Endothelial cell of umbilical vein (primary cell): ENCODE measurements at regions not wholly inside any gene's neighbourhood (a gene's known extent, or its start where the extent isn't known, plus 50 kb on each side); places are given as distances from the start of the nearest gene placed in this dataset.

ENCODE experiments used
- BruUV-seq: library from RNA; stranded (reverse); fragments of 400-500 nt; replicated peaks from 2 replicates; lab custom pipeline; 2021; lab: Mats Ljungman, UMichigan
- CTCF ChIA-PET: fragments of 300-600, 350-600 bp; sonication (Branson Sonifier 250); formaldehyde crosslinking; loops from one replicate; lab custom pipeline; 2021; ENCODE audit warnings: antibody characterized with exemption, inconsistent platforms; lab: Charles Lee
- POLR2A ChIA-PET: fragments of 300-600, 350-600 bp; sonication (Branson Sonifier 250); formaldehyde crosslinking; loops from one replicate; lab custom pipeline; 2021; ENCODE audit warnings: antibody characterized with exemption, inconsistent platforms; lab: Charles Lee
- DNase-seq: peaks from one replicate; pipeline ENCODE4 v3.0.0-alpha.2; 2011; ENCODE audit warnings: low read depth, low spot score
- FAIRE-seq: peaks from 2 replicates; lab custom pipeline; 2011; peaks lifted over from hg19 to GRCh38; lab: Jason Lieb, UNC
- H2AFZ ChIP-seq: 2 replicates; pipeline ENCODE4 v1.6.0; 2012; ENCODE audit warnings: low read depth, low read length, control low read depth, inconsistent platforms
- H3K27ac ChIP-seq: 2 replicates; pipeline ENCODE4 v1.5.1; 2011; ENCODE audit warnings: low read depth, mild to moderate bottlenecking, control low read depth, low read length, moderate library complexity; ENCODE audit not compliant: insufficient read depth
- H3K27me3 ChIP-seq, 2 experiments: 2 replicates each; pipeline versions ENCODE4 v1.6.0 to v1.6.1; 2011; ENCODE audit warnings: low read length in 2 of 2, mixed read lengths in 1 of 2; ENCODE audit not compliant: control insufficient read depth in 2 of 2, insufficient read depth in 2 of 2
- H3K36me3 ChIP-seq, 2 experiments: 2 replicates in 1 of 2; 3 replicates in 1 of 2; pipeline ENCODE4 v1.5.1; 2011; ENCODE audit warnings: low read length in 2 of 2, mild to moderate bottlenecking in 1 of 2, moderate library complexity in 1 of 2; ENCODE audit not compliant: control insufficient read depth in 2 of 2, insufficient read depth in 2 of 2; ENCODE audit errors: extremely low read depth in 1 of 2
- H3K4me1 ChIP-seq: 3 replicates; pipeline ENCODE4 v1.5.1; 2011; ENCODE audit warnings: mild to moderate bottlenecking, low read length; ENCODE audit not compliant: control insufficient read depth, insufficient read depth; ENCODE audit errors: extremely low read depth
- H3K4me2 ChIP-seq: 2 replicates; pipeline ENCODE4 v1.6.1; 2011; ENCODE audit warnings: low read length, control low read depth, mixed read lengths; ENCODE audit not compliant: insufficient read depth
- H3K4me3 ChIP-seq, 3 experiments: fragments of 200-600 bp in 1 of 3; sonication (generic), shearing (Covaris generic) in 1 of 3; replicated peaks in 1 of 3; 2 replicates each; pipeline ENCODE4 v1.5.1; 2011 to 2016; ENCODE audit warnings: control low read depth in 3 of 3, low read length in 3 of 3, mild to moderate bottlenecking in 2 of 3, inconsistent platforms in 1 of 3, low read depth in 1 of 3, moderate library complexity in 1 of 3; ENCODE audit not compliant: insufficient read depth in 1 of 3
- H3K79me2 ChIP-seq: 2 replicates; pipeline ENCODE4 v1.6.0; 2012; ENCODE audit warnings: low read length, inconsistent platforms; ENCODE audit not compliant: control insufficient read depth, insufficient read depth
- H3K9ac ChIP-seq: replicated peaks from 2 replicates; pipeline ENCODE3; 2011; ENCODE audit warnings: low read length, control low read depth; ENCODE audit not compliant: insufficient read depth; ENCODE audit errors: extremely low read depth
- H3K9me1 ChIP-seq: replicated peaks from 3 replicates; pipeline ENCODE4 v1.6.0; 2011; ENCODE audit warnings: mild to moderate bottlenecking, low read length; ENCODE audit not compliant: control insufficient read depth, insufficient read depth; ENCODE audit errors: extremely low read depth
- H3K9me3 ChIP-seq: replicated peaks from 2 replicates; pipeline ENCODE4 v1.5.1; 2012; ENCODE audit warnings: low read length, inconsistent platforms; ENCODE audit not compliant: control insufficient read depth, insufficient read depth
- H4K20me1 ChIP-seq: replicated peaks from 2 replicates; pipeline ENCODE3; 2011; ENCODE audit warnings: mild to moderate bottlenecking, low read length; ENCODE audit not compliant: control insufficient read depth, insufficient read depth; ENCODE audit errors: extremely low read depth
- CTCF ChIP-seq, 2 donors: IDR thresholded peaks; 1 replicate in 1 of 2; 2 replicates in 1 of 2; pipeline ENCODE4 v1.5.1; 2011; ENCODE audit warnings: low read length in 2 of 2, mild to moderate bottlenecking in 2 of 2, moderate library complexity in 2 of 2, control low read depth in 1 of 2, inconsistent platforms in 1 of 2, low read depth in 1 of 2; ENCODE audit not compliant: insufficient read depth in 1 of 2; ENCODE audit errors: extremely low read depth in 1 of 2
- EZH2 ChIP-seq: IDR thresholded peaks from 2 replicates; pipeline ENCODE4 v1.6.1; 2012; ENCODE audit warnings: borderline replicate concordance, low read depth, mild to moderate bottlenecking, moderate library complexity, low read length, inconsistent platforms; ENCODE audit not compliant: severe bottlenecking
- FOS ChIP-seq: IDR thresholded peaks from 2 replicates; pipeline ENCODE4 v1.6.1; 2011; ENCODE audit warnings: mild to moderate bottlenecking, low read length, moderate library complexity, borderline replicate concordance; ENCODE audit not compliant: insufficient read depth
- GATA2 ChIP-seq: IDR thresholded peaks from 2 replicates; pipeline ENCODE4 v1.7.0; 2011; ENCODE audit warnings: low read depth, mild to moderate bottlenecking, moderate library complexity, mixed read lengths, low read length; ENCODE audit not compliant: insufficient read length, insufficient read depth
- JUN ChIP-seq: IDR thresholded peaks from 2 replicates; pipeline ENCODE4 v1.6.1; 2011; ENCODE audit warnings: borderline replicate concordance, low read depth; ENCODE audit not compliant: insufficient read length, insufficient read depth
- MYC ChIP-seq: IDR thresholded peaks from one replicate; pipeline ENCODE4 v1.6.1; 2011; ENCODE audit warnings: mild to moderate bottlenecking, low read depth, low read length
- POLR2A ChIP-seq: IDR thresholded peaks from 2 replicates; pipeline ENCODE4 v1.6.1; 2012; ENCODE audit warnings: low read depth, mild to moderate bottlenecking, control low read depth, low read length
- POLR2AphosphoS5 ChIP-seq: IDR thresholded peaks from 2 replicates; pipeline ENCODE4 v1.6.1; 2012; ENCODE audit warnings: low read depth, mild to moderate bottlenecking, control low read depth, low read length, moderate library complexity; ENCODE audit not compliant: insufficient read depth
- dilution Hi-C: fragments of 300-500 bp; cut with MboI; formaldehyde crosslinking; loops from one replicate; pipeline ENCODE4 v1.15.0; 2019; ENCODE audit warnings: low sequenced_read_pairs; ENCODE audit not compliant: extremely low pct_ligation_motif_present
- intact Hi-C: fragments of 100-400 bp; cut with micrococcal nuclease; formaldehyde crosslinking; loops from one replicate; pipeline ENCODE4 v1.10.0; 2022
- TF ChIP-seq, protein P1 (sequence below): IDR thresholded peaks from 2 replicates; pipeline ENCODE4 v1.6.1; 2011; ENCODE audit not compliant: insufficient read depth, insufficient read length

- BruUV-seq: no TSS peak
- H2AFZ ChIP-seq: no peak overlapping the region
- ChIA-PET CTCF (no interaction called here), POLR2A (no interaction called here)
- no peaks in the 10 kb centered on the region for H3K4me1 ChIP-seq
- intact Hi-C loops (no loop called here), dilution Hi-C loops (no loop called here)
- no peaks in the 10 kb centered on the region for H3K9me1 ChIP-seq
- no peaks in the 10 kb centered on the region for H3K9me3 ChIP-seq
- H3K4me3 ChIP-seq: no peak overlapping the region
- H3K27ac ChIP-seq: no peak overlapping the region
- DNase-seq: no peak
- H3K36me3 ChIP-seq: no peaks in the 10 kb centered on the region
- no peak overlapping the region for H3K4me2 ChIP-seq
- no peak for FAIRE-seq
- no peaks in the 10 kb centered on the region for H3K27me3 ChIP-seq
- H3K79me2 ChIP-seq: no peaks in the 10 kb centered on the region
- no peak overlapping the region for H3K9ac ChIP-seq
- no peaks in the 10 kb centered on the region for H4K20me1 ChIP-seq
- TF ChIP-seq CTCF (IDR thresholded peaks at IDR 0.05; ENCODE audit: extremely low read depth in 1 of 2, insufficient read depth in 1 of 2, low read depth in 1 of 2, low read length in 2 of 2): no peak
- no peak for TF ChIP-seq POLR2A
- no peak for TF ChIP-seq JUN
- TF ChIP-seq, protein P1, sequence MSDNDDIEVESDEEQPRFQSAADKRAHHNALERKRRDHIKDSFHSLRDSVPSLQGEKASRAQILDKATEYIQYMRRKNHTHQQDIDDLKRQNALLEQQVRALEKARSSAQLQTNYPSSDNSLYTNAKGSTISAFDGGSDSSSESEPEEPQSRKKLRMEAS: no peak
- TF ChIP-seq MYC: no peak
- TF ChIP-seq EZH2: no peak
- TF ChIP-seq POLR2AphosphoS5: no peak
- no peak for TF ChIP-seq FOS
- TF ChIP-seq GATA2: no peak
Observed at GRCh38 chr10:47167591-47167990, 132.4 kb upstream of the GDF10 start.
